SHP77 treated with DMSO at 0.1 percent for 48 hours (cell line): ENCODE measurements at regions not wholly inside any gene's neighbourhood (a gene's known extent, or its start where the extent isn't known, plus 50 kb on each side); places are given as distances from the start of the nearest gene placed in this dataset.
A peak's percentile ranks its signal among the peaks of the same experiment; 100 is the strongest.

Experiments used
- DNase-seq: peaks from one replicate; lab custom pipeline; 2025; lab: John Stamatoyannopoulos, UW

DNA sequence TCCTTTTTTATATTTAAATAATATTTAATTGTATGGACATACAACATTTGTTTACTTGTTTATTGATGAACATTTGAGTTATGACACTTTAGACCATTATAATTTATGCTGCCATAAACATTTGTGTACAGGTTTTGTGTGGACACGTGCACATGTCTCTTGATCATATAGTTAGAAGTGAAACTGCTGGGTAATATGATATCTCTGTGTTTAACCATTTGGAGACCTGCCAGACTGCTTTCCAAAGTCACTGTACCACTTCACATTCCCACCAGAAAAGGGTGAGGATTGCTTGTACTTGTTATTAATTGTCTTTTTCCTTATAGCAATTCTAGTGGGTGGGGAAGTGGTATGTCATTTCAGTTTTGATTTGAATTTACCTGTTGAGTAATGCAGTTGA is 145.6 kb upstream of the KLHL1 start:
- peak; percentile 67 for DNase-seq

- DNase-seq, result peak; percentile 48
Measured at GRCh38 chr13:70253411-70253810, 145.2 kb upstream of the KLHL1 start.

GRCh38 chr13:70249332-70250064 is 141.2 kb upstream of the KLHL1 start:
- peak; percentile 80 for DNase-seq

DNA sequence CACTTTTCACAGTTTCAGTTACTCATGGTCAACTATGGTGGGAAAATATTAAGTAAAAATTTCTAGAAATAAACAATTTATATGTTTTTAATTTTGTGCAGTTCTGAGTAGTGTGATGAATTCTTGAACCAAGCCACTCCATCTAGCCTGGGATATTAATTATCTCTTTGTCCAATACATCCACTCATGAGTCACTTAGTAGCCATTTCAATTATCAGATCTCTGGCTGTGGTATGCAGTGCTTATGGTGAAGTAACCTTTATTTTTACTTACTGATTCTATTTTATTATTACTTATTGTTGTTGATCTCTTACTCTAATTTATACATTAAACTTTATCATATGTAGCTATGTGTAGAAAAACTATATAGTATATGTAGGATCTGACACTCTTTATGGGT is 128.9 kb upstream of the KLHL1 start:
- no peak for DNase-seq

- DNase-seq, result no peak
Measured at GRCh38 chr13:70235565-70235964, 127.3 kb upstream of the KLHL1 start.

- DNase-seq, result no peak
Measured at GRCh38 chr13:70223911-70224310, 115.7 kb upstream of the KLHL1 start.

GRCh38 chr13:70222926-70223325 is 114.7 kb upstream of the KLHL1 start:
- no peak for DNase-seq

GRCh38 chr13:70218618-70219017 is 110.4 kb upstream of the KLHL1 start:
- no peak for DNase-seq

DNA sequence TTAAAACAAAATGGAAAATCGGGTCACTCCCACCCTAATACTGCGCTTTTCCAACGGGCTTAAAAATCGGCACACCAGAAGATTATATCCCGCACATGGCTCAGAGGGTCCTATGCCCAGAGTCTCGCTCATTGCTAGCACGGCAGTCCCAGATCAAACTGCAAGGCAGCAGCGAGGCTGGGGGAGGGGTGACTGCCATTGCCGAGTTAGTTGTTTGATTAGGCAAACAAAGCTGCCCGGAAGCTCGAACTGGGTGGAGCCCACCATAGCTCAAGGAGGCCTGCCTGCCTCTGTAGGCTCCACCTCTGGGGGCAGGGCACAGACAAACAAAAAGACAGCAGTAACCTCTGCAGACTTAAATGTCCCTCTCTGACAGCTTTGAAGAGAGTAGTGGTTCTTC is 100.7 kb upstream of the KLHL1 start:
- DNase-seq, result peak; percentile 8

DNA sequence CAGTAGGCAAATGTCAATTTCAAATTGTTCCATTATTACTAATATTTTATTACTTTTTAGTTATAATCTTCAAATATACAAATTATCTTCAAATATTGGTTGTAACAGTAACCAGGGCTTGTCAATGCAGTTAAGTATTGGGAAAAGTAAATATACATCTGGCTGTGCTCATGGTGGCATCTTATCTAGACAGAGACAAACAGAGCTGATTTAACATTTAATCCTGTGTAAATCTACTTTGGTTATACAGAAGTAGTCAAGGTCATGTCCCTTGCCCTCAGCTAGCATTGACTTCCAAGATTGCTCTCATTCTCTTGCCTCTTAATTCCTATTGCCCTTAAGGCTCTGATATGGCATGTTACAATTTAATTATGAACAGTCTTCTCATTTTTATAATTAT is 98.4 kb upstream of the KLHL1 start:
- DNase-seq, result no peak

GRCh38 chr13:70203661-70204229 is 95.5 kb upstream of the KLHL1 start:
- no peak for DNase-seq

GRCh38 chr13:70191034-70191433 is 82.8 kb upstream of the KLHL1 start:
- DNase-seq, result no peak

- DNase-seq, result no peak
Measured at GRCh38 chr13:70189981-70190380, 81.7 kb upstream of the KLHL1 start.

- DNase-seq, result no peak
Measured at GRCh38 chr13:70188567-70188966, 80.3 kb upstream of the KLHL1 start.

GRCh38 chr13:70183041-70183440 is 74.8 kb upstream of the KLHL1 start:
- DNase-seq, result no peak
